CD4-positive, alpha-beta T cell treated with Interleukin-10 for 1 hour (primary cell): ENCODE measurements at regions not wholly inside any gene's neighbourhood (a gene's known extent, or its start where the extent isn't known, plus 50 kb on each side); places are given as distances from the start of the nearest gene placed in this dataset.
"Not testable (repeated sequence)": the region's sequence is repeated elsewhere in the genome, so short reads cannot be mapped to it uniquely, and the experiment has no call there.

ENCODE experiments used
- DNase-seq: peaks from one replicate; pipeline ENCODE4 v3.0.0-alpha.2; 2020

- DNase-seq, result no peak
Measured at GRCh38 chr14:89564989-89565388, 148.0 kb upstream of the FOXN3 start.

GRCh38 chr14:89564286-89564957 lies 147.4 kb upstream of the FOXN3 start:
- DNase-seq, result no peak

GRCh38 chr14:89563471-89563870 lies 146.4 kb upstream of the FOXN3 start:
- no peak for DNase-seq

- no peak for DNase-seq
Measured at GRCh38 chr14:89551955-89552354, 134.9 kb upstream of the FOXN3 start.

GRCh38 chr14:89551432-89551831 lies 134.4 kb upstream of the FOXN3 start:
- DNase-seq, result no peak

- DNase-seq, result no peak
Measured at GRCh38 chr14:89550821-89551220, 133.8 kb upstream of the FOXN3 start.

- no peak for DNase-seq
Measured at GRCh38 chr14:89549381-89550125, 132.5 kb upstream of the FOXN3 start.

GRCh38 chr14:89547047-89547446 lies 130.0 kb upstream of the FOXN3 start:
- not testable (repeated sequence) for DNase-seq

GRCh38 chr14:89544636-89545301 lies 127.7 kb upstream of the FOXN3 start:
- DNase-seq, result no peak

GRCh38 chr14:89543425-89543790 lies 126.4 kb upstream of the FOXN3 start:
- DNase-seq, result no peak

GRCh38 chr14:89542786-89543424 lies 125.9 kb upstream of the FOXN3 start:
- no peak for DNase-seq

- DNase-seq, result no peak
Measured at GRCh38 chr14:89540830-89541470, 123.9 kb upstream of the FOXN3 start.

- DNase-seq, result no peak
Measured at GRCh38 chr14:89540009-89540829, 123.2 kb upstream of the FOXN3 start.

- DNase-seq, result no peak
Measured at GRCh38 chr14:89537911-89538310, 120.9 kb upstream of the FOXN3 start.

- DNase-seq, result no peak
Measured at GRCh38 chr14:89534902-89535685, 118.1 kb upstream of the FOXN3 start.

- DNase-seq, result no peak
Measured at GRCh38 chr14:89533766-89534165, 116.7 kb upstream of the FOXN3 start.

GRCh38 chr14:89533136-89533535 lies 116.1 kb upstream of the FOXN3 start:
- no peak for DNase-seq

- no peak for DNase-seq
Measured at GRCh38 chr14:89531661-89532335, 114.8 kb upstream of the FOXN3 start.

GRCh38 chr14:89524990-89525667 lies 108.1 kb upstream of the FOXN3 start:
- DNase-seq, result no peak

GRCh38 chr14:89524412-89524811 lies 107.4 kb upstream of the FOXN3 start:
- no peak for DNase-seq
